ENCODE measurements at regions not wholly inside any gene's neighbourhood (a gene's known extent, or its start where the extent isn't known, plus 50 kb on each side); places are given as distances from the start of the nearest gene placed in this dataset.

- ATAC-seq: no peak
- TF ChIP-seq OSR1 (CRISPR knock-in tag; IDR thresholded peaks at IDR 0.05) (no peak), PATZ1 (CRISPR knock-in tag; IDR thresholded peaks at IDR 0.05; ENCODE audit: borderline replicate concordance) (no peak), GLIS3 (CRISPR knock-in tag; IDR thresholded peaks at IDR 0.05) (no peak), ZC3H10 (CRISPR knock-in tag; IDR thresholded peaks at IDR 0.05) (no peak), ESRRG (CRISPR knock-in tag; IDR thresholded peaks at IDR 0.05) (no peak), ZFP3 (CRISPR knock-in tag; IDR thresholded peaks at IDR 0.05) (no peak), ZNF70 (CRISPR knock-in tag; IDR thresholded peaks at IDR 0.05) (no peak), RARB (CRISPR knock-in tag; IDR thresholded peaks at IDR 0.05) (no peak), TCF4 (CRISPR knock-in tag; IDR thresholded peaks at IDR 0.05; ENCODE audit: borderline replicate concordance) (no peak), ZNF8 (CRISPR knock-in tag; IDR thresholded peaks at IDR 0.05) (no peak), ZFP30 (CRISPR knock-in tag; IDR thresholded peaks at IDR 0.05) (no peak), ARNTL (CRISPR knock-in tag; IDR thresholded peaks at IDR 0.05; ENCODE audit: borderline replicate concordance, low read depth) (no peak), TOX (CRISPR knock-in tag; IDR thresholded peaks at IDR 0.05; ENCODE audit: borderline replicate concordance) (no peak)
Measured at GRCh38 chr4:144302704-144303536, 162.4 kb upstream of the GYPA start.

- no peak for ATAC-seq
- TF ChIP-seq CSRNP3 (CRISPR knock-in tag; IDR thresholded peaks at IDR 0.05) (no peak), ISL1 (CRISPR knock-in tag; IDR thresholded peaks at IDR 0.05) (no peak), ZNF70 (CRISPR knock-in tag; IDR thresholded peaks at IDR 0.05) (no peak), TCF4 (CRISPR knock-in tag; IDR thresholded peaks at IDR 0.05; ENCODE audit: borderline replicate concordance) (no peak), TSHZ2 (CRISPR knock-in tag; IDR thresholded peaks at IDR 0.05) (no peak), CREB5 (CRISPR knock-in tag; IDR thresholded peaks at IDR 0.05; ENCODE audit: low read depth) (no peak), PATZ1 (CRISPR knock-in tag; IDR thresholded peaks at IDR 0.05; ENCODE audit: borderline replicate concordance) (no peak), ZC3H10 (CRISPR knock-in tag; IDR thresholded peaks at IDR 0.05) (no peak), ESRRG (CRISPR knock-in tag; IDR thresholded peaks at IDR 0.05) (no peak), ZNF8 (CRISPR knock-in tag; IDR thresholded peaks at IDR 0.05) (no peak), PPARA (CRISPR knock-in tag; IDR thresholded peaks at IDR 0.05; ENCODE audit: borderline replicate concordance) (no peak), BACH2 (CRISPR knock-in tag; IDR thresholded peaks at IDR 0.05; ENCODE audit: borderline replicate concordance) (no peak), TOX (CRISPR knock-in tag; IDR thresholded peaks at IDR 0.05; ENCODE audit: borderline replicate concordance) (no peak), ZNF565 (CRISPR knock-in tag; conservative IDR thresholded peaks at IDR 0.05; ENCODE audit: low read depth) (no peak)
Measured at GRCh38 chr4:144304025-144304424, 163.5 kb upstream of the GYPA start.

GRCh38 chr4:144310535-144310934, 170.0 kb upstream of the GYPA start:
- ATAC-seq: no peak
- no peak for TF ChIP-seq BACH2 (CRISPR knock-in tag; IDR thresholded peaks at IDR 0.05; ENCODE audit: borderline replicate concordance)
- TF ChIP-seq TOX (CRISPR knock-in tag; IDR thresholded peaks at IDR 0.05; ENCODE audit: borderline replicate concordance): no peak
- no peak for TF ChIP-seq CSDC2 (CRISPR knock-in tag; IDR thresholded peaks at IDR 0.05)
- no peak for TF ChIP-seq ZNF8 (CRISPR knock-in tag; IDR thresholded peaks at IDR 0.05)
- no peak for TF ChIP-seq ZFP3 (CRISPR knock-in tag; IDR thresholded peaks at IDR 0.05)
- TF ChIP-seq RARB (CRISPR knock-in tag; IDR thresholded peaks at IDR 0.05): no peak
- no peak for TF ChIP-seq PATZ1 (CRISPR knock-in tag; IDR thresholded peaks at IDR 0.05; ENCODE audit: borderline replicate concordance)
- no peak for TF ChIP-seq ZFP30 (CRISPR knock-in tag; IDR thresholded peaks at IDR 0.05)
- TF ChIP-seq SNAI2 (CRISPR knock-in tag; IDR thresholded peaks at IDR 0.05): no peak
- TF ChIP-seq ZC3H10 (CRISPR knock-in tag; IDR thresholded peaks at IDR 0.05): no peak
- TF ChIP-seq OSR1 (CRISPR knock-in tag; IDR thresholded peaks at IDR 0.05): no peak
- TF ChIP-seq CREB5 (CRISPR knock-in tag; IDR thresholded peaks at IDR 0.05; ENCODE audit: low read depth): no peak
